Choroid plexus epithelial cell (primary cell): ENCODE measurements at regions not wholly inside any gene's neighbourhood (a gene's known extent, or its start where the extent isn't known, plus 50 kb on each side); places are given as distances from the start of the nearest gene placed in this dataset.

Experiments
- DNase-seq: peaks from one replicate; pipeline ENCODE4 v3.0.0-alpha.2; 2010; ENCODE audit warnings: low read depth
- H3K4me3 ChIP-seq: 2 replicates; pipeline ENCODE4 v1.5.1; 2011; ENCODE audit warnings: low read depth, mild to moderate bottlenecking, control low read depth, low read length, moderate library complexity
- CTCF ChIP-seq: conservative IDR thresholded peaks from 2 replicates; pipeline ENCODE4 v1.5.1; 2011; ENCODE audit warnings: low read depth, mild to moderate bottlenecking, control low read depth, inconsistent platforms, low read length, moderate library complexity

- no peak for DNase-seq
- no peak for TF ChIP-seq CTCF
- no peak overlapping the region for H3K4me3 ChIP-seq
Observed at GRCh38 chr3:146300768-146301167, 49.9 kb upstream of the PLSCR4 start.
